Testis (tissue), 2 donors: ENCODE measurements at regions not wholly inside any gene's neighbourhood (a gene's known extent, or its start where the extent isn't known, plus 50 kb on each side); places are given as distances from the start of the nearest gene placed in this dataset.

Experiments used
- DNase-seq: peaks from one replicate; pipeline ENCODE4 v3.0.0-alpha.2; 2019
- H3K27ac ChIP-seq, 2 donors: fragments of 200-600 bp; sonication (generic); one replicate each; pipeline ENCODE4 v1.5.1; 2019
- H3K27me3 ChIP-seq: fragments of 200-600 bp; sonication (generic); one replicate; pipeline ENCODE4 v1.5.1; 2019
- H3K36me3 ChIP-seq: fragments of 200-600 bp; sonication (generic); one replicate; pipeline ENCODE4 v1.5.1; 2017; ENCODE audit warnings: low read depth; ENCODE audit errors: missing control alignments
- H3K4me1 ChIP-seq: fragments of 200-600 bp; sonication (generic); one replicate; pipeline ENCODE4 v1.5.1; 2019
- H3K4me3 ChIP-seq, 2 donors: fragments of 200-600 bp; sonication (generic); one replicate each; pipeline ENCODE4 v1.5.1; 2017 to 2019
- H3K9me3 ChIP-seq: fragments of 200-600 bp; sonication (generic); one replicate; pipeline ENCODE4 v1.5.1; 2017
- CTCF ChIP-seq, 3 experiments: fragments of 450-650 bp in 2 of 3; fragments of 200-600 bp in 1 of 3; sonication (generic) in 1 of 3; IDR thresholded peaks; one replicate each; pipeline ENCODE4 v1.5.1; 2016 to 2019; ENCODE audit warnings: antibody characterized with exemption in 3 of 3, mild to moderate bottlenecking in 2 of 3, moderate library complexity in 1 of 3
- POLR2A ChIP-seq: fragments of 450-650 bp; IDR thresholded peaks from one replicate; pipeline ENCODE4 v1.6.1; 2017; ENCODE audit warnings: antibody characterized with exemption, mild to moderate bottlenecking, moderate library complexity
- WGBS, 2 donors: methylation state at CpG; one replicate each; pipeline ENCODE4 v1.1.5; 2018; 5-methylcytosine and 5-hydroxymethylcytosine counted together
- intact Hi-C: fragments of 100-400 bp; cut with DNase I; formaldehyde crosslinking; loops from one replicate; pipeline ENCODE4 v1.15.1; 2023; ENCODE audit warnings: low total_unique reads

GRCh38 chr13:64369121-64369520 lies 2861.0 kb downstream of the PCDH9 start:
- H3K4me1 ChIP-seq = no peaks in the 10 kb centered on the region
- intact Hi-C loops = no loop called here
- WGBS, 2 donors = 88 to 91% methylated on average over 5 of the region's 5 CpGs
- H3K4me3 ChIP-seq = no peak overlapping the region
- no peaks in the 10 kb centered on the region for H3K27me3 ChIP-seq
- DNase-seq = no peak
- no peaks in the 10 kb centered on the region for H3K9me3 ChIP-seq
- no peak overlapping the region for H3K27ac ChIP-seq
- no peaks in the 10 kb centered on the region for H3K36me3 ChIP-seq
- TF ChIP-seq POLR2A = no peak
- no peak for TF ChIP-seq CTCF (IDR thresholded peaks at IDR 0.05)

GRCh38 chr13:64362564-64362963 lies 2867.6 kb downstream of the PCDH9 start:
- Histone ChIP-seq H3K4me1 (no peaks in the 10 kb centered on the region), H3K27me3 (no peaks in the 10 kb centered on the region), H3K27ac (no peak overlapping the region), H3K36me3 (no peaks in the 10 kb centered on the region), H3K4me3 (no peak overlapping the region), H3K9me3 (no peaks in the 10 kb centered on the region)
- DNase-seq = no peak
- 89 to 92% methylated on average over 2 of the region's 2 CpGs for WGBS, 2 donors
- intact Hi-C loops = no loop called here
- no peak for TF ChIP-seq POLR2A
- TF ChIP-seq CTCF (IDR thresholded peaks at IDR 0.05) = no peak

GRCh38 chr13:64347664-64348063 lies 2882.5 kb downstream of the PCDH9 start:
- intact Hi-C loops = no loop called here
- no peaks in the 10 kb centered on the region for H3K4me1 ChIP-seq
- 44 to 57% methylated on average over 2 of the region's 2 CpGs for WGBS, 2 donors
- H3K27ac ChIP-seq = no peak overlapping the region
- DNase-seq = no peak
- H3K36me3 ChIP-seq = no peaks in the 10 kb centered on the region
- TF ChIP-seq CTCF (IDR thresholded peaks at IDR 0.05) (no peak), POLR2A (no peak)
- H3K4me3 ChIP-seq = no peak overlapping the region
- no peaks in the 10 kb centered on the region for H3K9me3 ChIP-seq
- no peaks in the 10 kb centered on the region for H3K27me3 ChIP-seq

- Histone ChIP-seq H3K9me3 (no peaks in the 10 kb centered on the region), H3K36me3 (no peaks in the 10 kb centered on the region), H3K4me1 (no peaks in the 10 kb centered on the region), H3K27ac (no peak overlapping the region), H3K27me3 (no peaks in the 10 kb centered on the region), H3K4me3 (no peak overlapping the region)
- intact Hi-C loops = no loop called here
- DNase-seq = no peak
- TF ChIP-seq CTCF (IDR thresholded peaks at IDR 0.05) (no peak), POLR2A (no peak)
- WGBS, 2 donors = 67 to 73% methylated on average over 8 of the region's 8 CpGs
Measured at GRCh38 chr13:64339373-64340063, 2890.6 kb downstream of the PCDH9 start.

- Histone ChIP-seq H3K4me1 (no peaks in the 10 kb centered on the region), H3K9me3 (no peaks in the 10 kb centered on the region), H3K36me3 (no peaks in the 10 kb centered on the region), H3K27ac (no peak overlapping the region), H3K27me3 (no peaks in the 10 kb centered on the region), H3K4me3 (no peak overlapping the region)
- DNase-seq = no peak
- 58 to 60% methylated on average over 1 of the region's 1 CpG for WGBS, 2 donors
- TF ChIP-seq POLR2A (no peak), CTCF (IDR thresholded peaks at IDR 0.05) (no peak)
- intact Hi-C loops = no loop called here
Measured at GRCh38 chr13:64338671-64339070, 2891.5 kb downstream of the PCDH9 start.
